Transverse colon (tissue), 4 donors: ENCODE measurements at regions not wholly inside any gene's neighbourhood (a gene's known extent, or its start where the extent isn't known, plus 50 kb on each side); places are given as distances from the start of the nearest gene placed in this dataset.

ENCODE experiments used
- CTCF ChIP-seq, 5 experiments: fragments of 200-600 bp in 3 of 5; fragments of 450-650 bp in 2 of 5; sonication (generic) in 3 of 5; IDR thresholded peaks; 1 replicate in 2 of 5; 2 replicates in 3 of 5; pipeline ENCODE4 v1.5.1; 2016 to 2017; ENCODE audit warnings: antibody characterized with exemption in 5 of 5, inconsistent platforms in 3 of 5, mild to moderate bottlenecking in 2 of 5, moderate library complexity in 1 of 5
- EP300 ChIP-seq: sonication (generic); formaldehyde crosslinking; IDR thresholded peaks from one replicate; pipeline ENCODE4 v1.6.1; 2017; ENCODE audit warnings: antibody characterized with exemption, low read depth
- POLR2A ChIP-seq: fragments of 450-650 bp; IDR thresholded peaks from one replicate; pipeline ENCODE4 v1.6.1; 2016; ENCODE audit warnings: antibody characterized with exemption, mild to moderate bottlenecking, moderate library complexity
- POLR2AphosphoS5 ChIP-seq, 3 donors: sonication (generic); formaldehyde crosslinking; IDR thresholded peaks; one replicate each; pipeline ENCODE4 v1.6.1; 2016; ENCODE audit warnings: antibody characterized with exemption in 3 of 3

GRCh38 chr10:36424502-36424901, 700.9 kb upstream of the ANKRD30A start:
- TF ChIP-seq CTCF (IDR thresholded peaks at IDR 0.05): no peak
- no peak for TF ChIP-seq POLR2A
- no peak for TF ChIP-seq POLR2AphosphoS5 (IDR thresholded peaks at IDR 0.05)
- no peak for TF ChIP-seq EP300
